ENCODE measurements at regions not wholly inside any gene's neighbourhood (a gene's known extent, or its start where the extent isn't known, plus 50 kb on each side); places are given as distances from the start of the nearest gene placed in this dataset.

DNA sequence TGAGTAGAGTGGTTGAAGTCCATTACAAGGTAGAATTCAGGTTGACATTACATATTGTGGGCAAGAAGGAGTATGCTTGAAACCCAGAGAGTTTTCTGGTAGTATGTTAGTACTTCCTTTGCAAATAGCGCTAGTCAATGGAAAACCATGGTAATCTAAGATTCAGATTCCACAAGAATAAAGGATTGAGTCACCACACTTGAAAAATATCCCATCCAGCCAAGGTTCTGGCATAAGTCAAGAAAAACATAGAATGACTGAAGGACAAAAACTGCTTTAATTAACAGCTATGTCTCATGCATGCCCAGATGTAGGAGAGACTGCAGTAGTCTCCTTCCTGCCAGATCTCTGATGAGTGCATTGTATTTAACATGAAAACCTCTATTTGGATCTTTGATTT is 469.8 kb downstream of the BMP2 start:
- H3K36me3 ChIP-seq (ENCODE audit: insufficient read depth) = 0 out of 2 replicates have a peak, but pooled peaks cover 3% of the 10 kb centered on the region
- no peaks in the 10 kb centered on the region for H3K27me3 ChIP-seq (ENCODE audit: insufficient read depth)
- no peaks in the 10 kb centered on the region for H3K79me2 ChIP-seq (replicated peaks; ENCODE audit: insufficient read depth)
- no peaks in the 10 kb centered on the region for H3K4me1 ChIP-seq (ENCODE audit: insufficient read depth)
- ATAC-seq (no peak), DNase-seq (ENCODE audit: low spot score) (no peak)
- peaks cover 16% of the 10 kb centered on the region; the same call in 2 of the 3 replicates for H3K9me3 Mint-ChIP-seq
- no peak for TF ChIP-seq ZNF114 (CRISPR knock-in tag; IDR thresholded peaks at IDR 0.05)
- no peak for TF ChIP-seq EZH2 (IDR thresholded peaks at IDR 0.05; ENCODE audit: low read depth, unreplicated experiment)
- TF ChIP-seq, protein P1, sequence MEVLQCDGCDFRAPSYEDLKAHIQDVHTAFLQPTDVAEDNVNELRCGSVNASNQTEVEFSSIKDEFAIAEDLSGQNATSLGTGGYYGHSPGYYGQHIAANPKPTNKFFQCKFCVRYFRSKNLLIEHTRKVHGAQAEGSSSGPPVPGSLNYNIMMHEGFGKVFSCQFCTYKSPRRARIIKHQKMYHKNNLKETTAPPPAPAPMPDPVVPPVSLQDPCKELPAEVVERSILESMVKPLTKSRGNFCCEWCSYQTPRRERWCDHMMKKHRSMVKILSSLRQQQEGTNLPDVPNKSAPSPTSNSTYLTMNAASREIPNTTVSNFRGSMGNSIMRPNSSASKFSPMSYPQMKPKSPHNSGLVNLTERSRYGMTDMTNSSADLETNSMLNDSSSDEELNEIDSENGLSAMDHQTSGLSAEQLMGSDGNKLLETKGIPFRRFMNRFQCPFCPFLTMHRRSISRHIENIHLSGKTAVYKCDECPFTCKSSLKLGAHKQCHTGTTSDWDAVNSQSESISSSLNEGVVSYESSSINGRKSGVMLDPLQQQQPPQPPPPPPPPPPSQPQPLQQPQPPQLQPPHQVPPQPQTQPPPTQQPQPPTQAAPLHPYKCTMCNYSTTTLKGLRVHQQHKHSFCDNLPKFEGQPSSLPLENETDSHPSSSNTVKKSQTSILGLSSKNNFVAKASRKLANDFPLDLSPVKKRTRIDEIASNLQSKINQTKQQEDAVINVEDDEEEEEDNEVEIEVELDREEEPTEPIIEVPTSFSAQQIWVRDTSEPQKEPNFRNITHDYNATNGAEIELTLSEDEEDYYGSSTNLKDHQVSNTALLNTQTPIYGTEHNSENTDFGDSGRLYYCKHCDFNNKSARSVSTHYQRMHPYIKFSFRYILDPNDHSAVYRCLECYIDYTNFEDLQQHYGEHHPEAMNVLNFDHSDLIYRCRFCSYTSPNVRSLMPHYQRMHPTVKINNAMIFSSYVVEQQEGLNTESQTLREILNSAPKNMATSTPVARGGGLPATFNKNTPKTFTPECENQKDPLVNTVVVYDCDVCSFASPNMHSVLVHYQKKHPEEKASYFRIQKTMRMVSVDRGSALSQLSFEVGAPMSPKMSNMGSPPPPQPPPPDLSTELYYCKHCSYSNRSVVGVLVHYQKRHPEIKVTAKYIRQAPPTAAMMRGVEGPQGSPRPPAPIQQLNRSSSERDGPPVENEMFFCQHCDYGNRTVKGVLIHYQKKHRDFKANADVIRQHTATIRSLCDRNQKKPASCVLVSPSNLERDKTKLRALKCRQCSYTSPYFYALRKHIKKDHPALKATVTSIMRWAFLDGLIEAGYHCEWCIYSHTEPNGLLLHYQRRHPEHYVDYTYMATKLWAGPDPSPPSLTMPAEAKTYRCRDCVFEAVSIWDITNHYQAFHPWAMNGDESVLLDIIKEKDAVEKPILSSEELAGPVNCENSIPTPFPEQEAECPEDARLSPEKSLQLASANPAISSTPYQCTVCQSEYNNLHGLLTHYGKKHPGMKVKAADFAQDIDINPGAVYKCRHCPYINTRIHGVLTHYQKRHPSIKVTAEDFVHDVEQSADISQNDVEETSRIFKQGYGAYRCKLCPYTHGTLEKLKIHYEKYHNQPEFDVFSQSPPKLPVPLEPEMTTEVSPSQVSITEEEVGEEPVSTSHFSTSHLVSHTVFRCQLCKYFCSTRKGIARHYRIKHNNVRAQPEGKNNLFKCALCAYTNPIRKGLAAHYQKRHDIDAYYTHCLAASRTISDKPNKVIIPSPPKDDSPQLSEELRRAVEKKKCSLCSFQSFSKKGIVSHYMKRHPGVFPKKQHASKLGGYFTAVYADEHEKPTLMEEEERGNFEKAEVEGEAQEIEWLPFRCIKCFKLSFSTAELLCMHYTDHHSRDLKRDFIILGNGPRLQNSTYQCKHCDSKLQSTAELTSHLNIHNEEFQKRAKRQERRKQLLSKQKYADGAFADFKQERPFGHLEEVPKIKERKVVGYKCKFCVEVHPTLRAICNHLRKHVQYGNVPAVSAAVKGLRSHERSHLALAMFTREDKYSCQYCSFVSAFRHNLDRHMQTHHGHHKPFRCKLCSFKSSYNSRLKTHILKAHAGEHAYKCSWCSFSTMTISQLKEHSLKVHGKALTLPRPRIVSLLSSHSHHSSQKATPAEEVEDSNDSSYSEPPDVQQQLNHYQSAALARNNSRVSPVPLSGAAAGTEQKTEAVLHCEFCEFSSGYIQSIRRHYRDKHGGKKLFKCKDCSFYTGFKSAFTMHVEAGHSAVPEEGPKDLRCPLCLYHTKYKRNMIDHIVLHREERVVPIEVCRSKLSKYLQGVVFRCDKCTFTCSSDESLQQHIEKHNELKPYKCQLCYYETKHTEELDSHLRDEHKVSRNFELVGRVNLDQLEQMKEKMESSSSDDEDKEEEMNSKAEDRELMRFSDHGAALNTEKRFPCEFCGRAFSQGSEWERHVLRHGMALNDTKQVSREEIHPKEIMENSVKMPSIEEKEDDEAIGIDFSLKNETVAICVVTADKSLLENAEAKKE (CRISPR knock-in tag; IDR thresholded peaks at IDR 0.05) = no peak
- TF ChIP-seq, protein P2, sequence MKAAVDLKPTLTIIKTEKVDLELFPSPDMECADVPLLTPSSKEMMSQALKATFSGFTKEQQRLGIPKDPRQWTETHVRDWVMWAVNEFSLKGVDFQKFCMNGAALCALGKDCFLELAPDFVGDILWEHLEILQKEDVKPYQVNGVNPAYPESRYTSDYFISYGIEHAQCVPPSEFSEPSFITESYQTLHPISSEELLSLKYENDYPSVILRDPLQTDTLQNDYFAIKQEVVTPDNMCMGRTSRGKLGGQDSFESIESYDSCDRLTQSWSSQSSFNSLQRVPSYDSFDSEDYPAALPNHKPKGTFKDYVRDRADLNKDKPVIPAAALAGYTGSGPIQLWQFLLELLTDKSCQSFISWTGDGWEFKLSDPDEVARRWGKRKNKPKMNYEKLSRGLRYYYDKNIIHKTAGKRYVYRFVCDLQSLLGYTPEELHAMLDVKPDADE (IDR thresholded peaks at IDR 0.05) = no peak
- no peak for TF ChIP-seq CREB1 (CRISPR knock-in tag; IDR thresholded peaks at IDR 0.05; ENCODE audit: low read depth)
- TF ChIP-seq, protein P3, sequence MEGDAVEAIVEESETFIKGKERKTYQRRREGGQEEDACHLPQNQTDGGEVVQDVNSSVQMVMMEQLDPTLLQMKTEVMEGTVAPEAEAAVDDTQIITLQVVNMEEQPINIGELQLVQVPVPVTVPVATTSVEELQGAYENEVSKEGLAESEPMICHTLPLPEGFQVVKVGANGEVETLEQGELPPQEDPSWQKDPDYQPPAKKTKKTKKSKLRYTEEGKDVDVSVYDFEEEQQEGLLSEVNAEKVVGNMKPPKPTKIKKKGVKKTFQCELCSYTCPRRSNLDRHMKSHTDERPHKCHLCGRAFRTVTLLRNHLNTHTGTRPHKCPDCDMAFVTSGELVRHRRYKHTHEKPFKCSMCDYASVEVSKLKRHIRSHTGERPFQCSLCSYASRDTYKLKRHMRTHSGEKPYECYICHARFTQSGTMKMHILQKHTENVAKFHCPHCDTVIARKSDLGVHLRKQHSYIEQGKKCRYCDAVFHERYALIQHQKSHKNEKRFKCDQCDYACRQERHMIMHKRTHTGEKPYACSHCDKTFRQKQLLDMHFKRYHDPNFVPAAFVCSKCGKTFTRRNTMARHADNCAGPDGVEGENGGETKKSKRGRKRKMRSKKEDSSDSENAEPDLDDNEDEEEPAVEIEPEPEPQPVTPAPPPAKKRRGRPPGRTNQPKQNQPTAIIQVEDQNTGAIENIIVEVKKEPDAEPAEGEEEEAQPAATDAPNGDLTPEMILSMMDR (conservative IDR thresholded peaks at IDR 0.05; ENCODE audit: low read depth in 2 of 2) = no peak
- TF ChIP-seq ZNF331 (CRISPR knock-in tag; IDR thresholded peaks at IDR 0.05; ENCODE audit: low read depth) = no peak
- no peak for TF ChIP-seq EZH2phosphoT487 (IDR thresholded peaks at IDR 0.05; ENCODE audit: unreplicated experiment)
- no peak for TF ChIP-seq NANOG (IDR thresholded peaks at IDR 0.05; ENCODE audit: borderline replicate concordance)
- no peak for TF ChIP-seq STAT1 (IDR thresholded peaks at IDR 0.05; ENCODE audit: unreplicated experiment)
- TF ChIP-seq POLR2AphosphoS5 (IDR thresholded peaks at IDR 0.05; ENCODE audit: low read depth) = no peak
- TF ChIP-seq JUNB (IDR thresholded peaks at IDR 0.05; ENCODE audit: unreplicated experiment) = no peak
- TF ChIP-seq, protein P4, sequence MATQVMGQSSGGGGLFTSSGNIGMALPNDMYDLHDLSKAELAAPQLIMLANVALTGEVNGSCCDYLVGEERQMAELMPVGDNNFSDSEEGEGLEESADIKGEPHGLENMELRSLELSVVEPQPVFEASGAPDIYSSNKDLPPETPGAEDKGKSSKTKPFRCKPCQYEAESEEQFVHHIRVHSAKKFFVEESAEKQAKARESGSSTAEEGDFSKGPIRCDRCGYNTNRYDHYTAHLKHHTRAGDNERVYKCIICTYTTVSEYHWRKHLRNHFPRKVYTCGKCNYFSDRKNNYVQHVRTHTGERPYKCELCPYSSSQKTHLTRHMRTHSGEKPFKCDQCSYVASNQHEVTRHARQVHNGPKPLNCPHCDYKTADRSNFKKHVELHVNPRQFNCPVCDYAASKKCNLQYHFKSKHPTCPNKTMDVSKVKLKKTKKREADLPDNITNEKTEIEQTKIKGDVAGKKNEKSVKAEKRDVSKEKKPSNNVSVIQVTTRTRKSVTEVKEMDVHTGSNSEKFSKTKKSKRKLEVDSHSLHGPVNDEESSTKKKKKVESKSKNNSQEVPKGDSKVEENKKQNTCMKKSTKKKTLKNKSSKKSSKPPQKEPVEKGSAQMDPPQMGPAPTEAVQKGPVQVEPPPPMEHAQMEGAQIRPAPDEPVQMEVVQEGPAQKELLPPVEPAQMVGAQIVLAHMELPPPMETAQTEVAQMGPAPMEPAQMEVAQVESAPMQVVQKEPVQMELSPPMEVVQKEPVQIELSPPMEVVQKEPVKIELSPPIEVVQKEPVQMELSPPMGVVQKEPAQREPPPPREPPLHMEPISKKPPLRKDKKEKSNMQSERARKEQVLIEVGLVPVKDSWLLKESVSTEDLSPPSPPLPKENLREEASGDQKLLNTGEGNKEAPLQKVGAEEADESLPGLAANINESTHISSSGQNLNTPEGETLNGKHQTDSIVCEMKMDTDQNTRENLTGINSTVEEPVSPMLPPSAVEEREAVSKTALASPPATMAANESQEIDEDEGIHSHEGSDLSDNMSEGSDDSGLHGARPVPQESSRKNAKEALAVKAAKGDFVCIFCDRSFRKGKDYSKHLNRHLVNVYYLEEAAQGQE (IDR thresholded peaks at IDR 0.05; ENCODE audit: unreplicated experiment) = no peak
- H3K27me3 Mint-ChIP-seq (ENCODE audit: insufficient read depth, low read depth, poor library complexity) = no peaks in the 10 kb centered on the region
- H3K36me3 Mint-ChIP-seq (ENCODE audit: low read depth) = no peaks in the 10 kb centered on the region; the same call in 2 of the 3 replicates
- H3K4me3 ChIP-seq = no peak overlapping the region
- no peak overlapping the region for H3K27ac Mint-ChIP-seq
- peaks cover 14% of the 10 kb centered on the region for H3K9me2 ChIP-seq (ENCODE audit: insufficient read depth)
- H3K4me3 Mint-ChIP-seq = no peak overlapping the region
- H2AFZ ChIP-seq = no peak overlapping the region
- H3K27ac ChIP-seq (ENCODE audit: low read depth) = no peak overlapping the region
- H3K4me1 Mint-ChIP-seq = no peaks in the 10 kb centered on the region
- no peak overlapping the region for H3K4me2 ChIP-seq
- no peaks in the 10 kb centered on the region for H4K20me1 ChIP-seq (replicated peaks; ENCODE audit: insufficient read depth)
- no peaks in the 10 kb centered on the region for H3F3A ChIP-seq (replicated peaks; ENCODE audit: low read depth)

Measured in GM23338 (cell line).